ENCODE measurements at regions not wholly inside any gene's neighbourhood (a gene's known extent, or its start where the extent isn't known, plus 50 kb on each side); places are given as distances from the start of the nearest gene placed in this dataset.

- TF ChIP-seq CTCF (conservative IDR thresholded peaks at IDR 0.05) (no peak), EZH2 (IDR thresholded peaks at IDR 0.05; ENCODE audit: low read depth) (no peak)
These were observed 290.6 kb upstream of the BOD1L1 start for GRCh38 chr4:13918110-13918509.
